PFSK-1 (cell line): ENCODE measurements at regions not wholly inside any gene's neighbourhood (a gene's known extent, or its start where the extent isn't known, plus 50 kb on each side); places are given as distances from the start of the nearest gene placed in this dataset.

ENCODE experiments used
- FOXP2 ChIP-seq: optimal IDR thresholded peaks from 2 replicates; pipeline ENCODE3; 2011; ENCODE audit warnings: borderline replicate concordance, control low read depth, inconsistent platforms; ENCODE audit not compliant: insufficient read depth; ENCODE audit errors: extremely low read length, extremely low read depth
- POLR2AphosphoS5 ChIP-seq: IDR thresholded peaks from 2 replicates; pipeline ENCODE4 v1.6.1; 2012; ENCODE audit warnings: low read depth, mild to moderate bottlenecking, control low read depth, low read length, moderate library complexity
- SIN3A ChIP-seq: IDR thresholded peaks from 2 replicates; pipeline ENCODE4 v1.6.1; 2012; ENCODE audit warnings: mild to moderate bottlenecking, low read length, moderate library complexity, borderline replicate concordance; ENCODE audit not compliant: insufficient read depth
- TAF1 ChIP-seq: IDR thresholded peaks from 2 replicates; pipeline ENCODE4 v1.6.1; 2012; ENCODE audit warnings: low read length, control low read depth, borderline replicate concordance; ENCODE audit not compliant: insufficient read depth
- TF ChIP-seq, protein P1 (sequence below), 2 experiments: IDR thresholded peaks; 2 replicates each; pipeline versions ENCODE4 v1.6.1 to v1.8.0; 2011 to 2012; ENCODE audit warnings: low read depth in 2 of 2, low read length in 2 of 2, control low read depth in 1 of 2, inconsistent platforms in 1 of 2, mild to moderate bottlenecking in 1 of 2, moderate library complexity in 1 of 2; ENCODE audit not compliant: insufficient read depth in 1 of 2

DNA sequence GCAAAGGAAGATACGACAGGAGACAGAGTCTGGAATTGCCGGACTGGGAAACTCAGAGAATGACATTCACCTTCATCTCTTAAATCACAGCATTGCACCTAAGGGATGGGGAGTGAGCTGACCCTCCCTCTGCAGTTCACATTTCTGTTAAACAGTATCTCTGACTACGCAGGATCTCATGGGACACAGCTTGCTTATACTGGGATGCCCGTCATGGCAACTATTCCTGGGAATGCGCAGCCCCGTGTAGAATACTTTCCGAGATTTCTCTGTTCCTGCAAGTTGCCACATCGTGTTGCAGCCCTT is 232.5 kb upstream of the HES1 start:
- TF ChIP-seq TAF1 (no peak), SIN3A (no peak), POLR2AphosphoS5 (no peak), FOXP2 (no peak)
- TF ChIP-seq, protein P1, sequence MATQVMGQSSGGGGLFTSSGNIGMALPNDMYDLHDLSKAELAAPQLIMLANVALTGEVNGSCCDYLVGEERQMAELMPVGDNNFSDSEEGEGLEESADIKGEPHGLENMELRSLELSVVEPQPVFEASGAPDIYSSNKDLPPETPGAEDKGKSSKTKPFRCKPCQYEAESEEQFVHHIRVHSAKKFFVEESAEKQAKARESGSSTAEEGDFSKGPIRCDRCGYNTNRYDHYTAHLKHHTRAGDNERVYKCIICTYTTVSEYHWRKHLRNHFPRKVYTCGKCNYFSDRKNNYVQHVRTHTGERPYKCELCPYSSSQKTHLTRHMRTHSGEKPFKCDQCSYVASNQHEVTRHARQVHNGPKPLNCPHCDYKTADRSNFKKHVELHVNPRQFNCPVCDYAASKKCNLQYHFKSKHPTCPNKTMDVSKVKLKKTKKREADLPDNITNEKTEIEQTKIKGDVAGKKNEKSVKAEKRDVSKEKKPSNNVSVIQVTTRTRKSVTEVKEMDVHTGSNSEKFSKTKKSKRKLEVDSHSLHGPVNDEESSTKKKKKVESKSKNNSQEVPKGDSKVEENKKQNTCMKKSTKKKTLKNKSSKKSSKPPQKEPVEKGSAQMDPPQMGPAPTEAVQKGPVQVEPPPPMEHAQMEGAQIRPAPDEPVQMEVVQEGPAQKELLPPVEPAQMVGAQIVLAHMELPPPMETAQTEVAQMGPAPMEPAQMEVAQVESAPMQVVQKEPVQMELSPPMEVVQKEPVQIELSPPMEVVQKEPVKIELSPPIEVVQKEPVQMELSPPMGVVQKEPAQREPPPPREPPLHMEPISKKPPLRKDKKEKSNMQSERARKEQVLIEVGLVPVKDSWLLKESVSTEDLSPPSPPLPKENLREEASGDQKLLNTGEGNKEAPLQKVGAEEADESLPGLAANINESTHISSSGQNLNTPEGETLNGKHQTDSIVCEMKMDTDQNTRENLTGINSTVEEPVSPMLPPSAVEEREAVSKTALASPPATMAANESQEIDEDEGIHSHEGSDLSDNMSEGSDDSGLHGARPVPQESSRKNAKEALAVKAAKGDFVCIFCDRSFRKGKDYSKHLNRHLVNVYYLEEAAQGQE (IDR thresholded peaks at IDR 0.05; ENCODE audit: insufficient read depth in 1 of 2, low read depth in 2 of 2, low read length in 2 of 2) = no peak
